ENCODE measurements at regions not wholly inside any gene's neighbourhood (a gene's known extent, or its start where the extent isn't known, plus 50 kb on each side); places are given as distances from the start of the nearest gene placed in this dataset.

GRCh38 chr2:203812294-203813221 lies 55.0 kb upstream of the CTLA4 start:
- no peak for DNase-seq

- DNase-seq = no peak
Measured at GRCh38 chr2:203813684-203814083, 53.9 kb upstream of the CTLA4 start.

- DNase-seq = peak in 20 of 51 donors; percentile 5 to 60 (median 16)
Measured at GRCh38 chr2:203814661-203815540, 52.7 kb upstream of the CTLA4 start.

- DNase-seq = no peak
Measured at GRCh38 chr2:203815541-203815898, 52.1 kb upstream of the CTLA4 start.

- no peak for DNase-seq
Measured at GRCh38 chr2:203817147-203817546, 50.4 kb upstream of the CTLA4 start.
